PC-9 (cell line): ENCODE measurements at regions not wholly inside any gene's neighbourhood (a gene's known extent, or its start where the extent isn't known, plus 50 kb on each side); places are given as distances from the start of the nearest gene placed in this dataset.
"Not testable (repeated sequence)": the region's sequence is repeated elsewhere in the genome, so short reads cannot be mapped to it uniquely, and the experiment has no call there.

ENCODE experiments used
- CTCF ChIP-seq: fragments of 200-600 bp; sonication (generic); conservative IDR thresholded peaks from 2 replicates; pipeline ENCODE4 v1.6.1; 2017; ENCODE audit warnings: mixed run types, antibody characterized with exemption, mild to moderate bottlenecking, moderate library complexity
- EZH2 ChIP-seq: fragments of 200-600 bp; sonication (generic); IDR thresholded peaks from 2 replicates; pipeline ENCODE4 v1.8.0; 2017; ENCODE audit warnings: antibody characterized with exemption, low read depth

- not testable (repeated sequence) for TF ChIP-seq CTCF, EZH2
Measured at GRCh38 chr2:87325911-87326294, 304.3 kb upstream of the PLGLB1 start.
